H1 (cell line): ENCODE measurements at regions not wholly inside any gene's neighbourhood (a gene's known extent, or its start where the extent isn't known, plus 50 kb on each side); places are given as distances from the start of the nearest gene placed in this dataset.

ENCODE experiments used
- CTCF ChIA-PET: fragments of 300-600 bp; sonication (Branson Sonifier 250); formaldehyde crosslinking; loops from one replicate; lab custom pipeline; 2021; ENCODE audit not compliant: partially characterized antibody; lab: Charles Lee
- POLR2A ChIA-PET: fragments of 300-600 bp; sonication (Branson Sonifier 250); formaldehyde crosslinking; loops from one replicate; lab custom pipeline; 2021; ENCODE audit warnings: inconsistent platforms; ENCODE audit not compliant: partially characterized antibody; lab: Charles Lee
- DNase-seq, 2 experiments: peaks; one replicate each; pipeline versions ENCODE4 v3.0.0 to v3.0.0-alpha.2; 2010 to 2022; ENCODE audit warnings: low spot score in 2 of 2, low read depth in 1 of 2, mixed read lengths in 1 of 2
- FAIRE-seq: peaks from 2 replicates; lab custom pipeline; 2011; peaks lifted over from hg19 to GRCh38; lab: Jason Lieb, UNC
- H2AFZ ChIP-seq: 2 replicates; pipeline ENCODE4 v1.8.1; 2012; ENCODE audit warnings: low read length, inconsistent platforms
- H2AK5ac ChIP-seq: 2 replicates; pipeline ENCODE4 v1.6.1; 2013; ENCODE audit warnings: low read depth, low read length
- H2BK120ac ChIP-seq: replicated peaks from 2 replicates; pipeline ENCODE3; 2013; ENCODE audit warnings: low read depth, low read length, inconsistent platforms
- H2BK12ac ChIP-seq: 2 replicates; pipeline ENCODE4 v1.6.1; 2013; ENCODE audit warnings: low read depth, low read length
- H2BK15ac ChIP-seq: 2 replicates; pipeline ENCODE4 v1.6.1; 2013; ENCODE audit warnings: low read length
- H2BK20ac ChIP-seq: 2 replicates; pipeline ENCODE4 v1.6.1; 2013; ENCODE audit warnings: low read length
- H2BK5ac ChIP-seq: 2 replicates; pipeline ENCODE4 v1.6.1; 2013; ENCODE audit warnings: low read depth, low read length
- H3K14ac ChIP-seq: 2 replicates; pipeline ENCODE4 v1.6.1; 2013; ENCODE audit warnings: inconsistent platforms; ENCODE audit not compliant: insufficient read length
- H3K18ac ChIP-seq: 2 replicates; pipeline ENCODE4 v1.6.1; 2013; ENCODE audit warnings: low read length; ENCODE audit errors: extremely low read depth
- H3K23ac ChIP-seq: 2 replicates; pipeline ENCODE4 v1.6.1; 2013; ENCODE audit warnings: inconsistent platforms; ENCODE audit not compliant: insufficient read length
- H3K23me2 ChIP-seq: 2 replicates; pipeline ENCODE4 v1.6.1; 2013; ENCODE audit warnings: low read depth, low read length
- H3K27ac ChIP-seq: 2 replicates; pipeline ENCODE4 v1.6.1; 2011; ENCODE audit warnings: low read depth, low read length, inconsistent platforms
- H3K27me3 ChIP-seq, 4 experiments: replicated peaks in 1 of 4; 1 replicate in 1 of 4; 2 replicates in 3 of 4; pipeline versions ENCODE4 v1.6.1 to v1.8.1; 2011 to 2013; ENCODE audit warnings: low read length in 3 of 4, mild to moderate bottlenecking in 3 of 4, inconsistent platforms in 2 of 4, mixed read lengths in 2 of 4, moderate library complexity in 1 of 4; ENCODE audit not compliant: control insufficient read depth in 3 of 4, insufficient read depth in 3 of 4; ENCODE audit errors: extremely low read depth in 1 of 4
- H3K36me3 ChIP-seq, 4 experiments: 2 replicates each; pipeline versions ENCODE4 v1.6.1 to v1.8.1; 2011 to 2013; ENCODE audit warnings: mild to moderate bottlenecking in 4 of 4, low read length in 3 of 4, moderate library complexity in 2 of 4, control low read depth in 1 of 4, inconsistent platforms in 1 of 4; ENCODE audit not compliant: insufficient read depth in 4 of 4, control insufficient read depth in 2 of 4
- H3K4ac ChIP-seq: replicated peaks from 2 replicates; pipeline ENCODE3; 2013; ENCODE audit warnings: low read length, low read depth, mixed read lengths, inconsistent platforms; ENCODE audit not compliant: insufficient read length
- H3K4me1 ChIP-seq, 4 experiments: replicated peaks in 1 of 4; 1 replicate in 1 of 4; 2 replicates in 3 of 4; pipeline versions ENCODE4 v1.6.1 to v1.8.1; 2011 to 2013; ENCODE audit warnings: low read length in 3 of 4, inconsistent platforms in 2 of 4, mixed read lengths in 1 of 4; ENCODE audit not compliant: insufficient read depth in 4 of 4, control insufficient read depth in 3 of 4
- H3K4me2 ChIP-seq, 2 experiments: 2 replicates each; pipeline versions ENCODE4 v1.6.1 to v1.8.1; 2011 to 2013; ENCODE audit warnings: low read depth in 2 of 2, low read length in 2 of 2, control low read depth in 1 of 2, inconsistent platforms in 1 of 2, mild to moderate bottlenecking in 1 of 2; ENCODE audit not compliant: insufficient read depth in 1 of 2
- H3K4me3 ChIP-seq, 4 experiments: fragments of 200-600, 300-600 bp in 1 of 4; sonication (generic), shearing (Covaris generic), sonication (Bioruptor Twin) in 1 of 4; 2 replicates each; pipeline versions ENCODE4 v1.5.1 to v1.8.1; 2011 to 2016; ENCODE audit warnings: low read length in 4 of 4, low read depth in 3 of 4, control low read depth in 2 of 4, inconsistent platforms in 2 of 4, mild to moderate bottlenecking in 2 of 4, mixed read lengths in 1 of 4, moderate library complexity in 1 of 4; ENCODE audit not compliant: insufficient read depth in 2 of 4; ENCODE audit errors: extremely low read depth in 1 of 4
- H3K56ac ChIP-seq: replicated peaks from 2 replicates; pipeline ENCODE3; 2013; ENCODE audit warnings: low read depth, mild to moderate bottlenecking, mixed read lengths, low read length, inconsistent platforms; ENCODE audit not compliant: insufficient read length
- H3K79me1 ChIP-seq: 2 replicates; pipeline ENCODE4 v1.6.1; 2013; ENCODE audit warnings: low read depth, low read length, control low read depth
- H3K79me2 ChIP-seq, 2 experiments: 2 replicates each; pipeline versions ENCODE4 v1.6.1 to v1.8.1; 2012 to 2013; ENCODE audit warnings: low read length in 2 of 2, mild to moderate bottlenecking in 2 of 2, inconsistent platforms in 1 of 2; ENCODE audit not compliant: insufficient read depth in 2 of 2, control insufficient read depth in 1 of 2
- H3K9ac ChIP-seq, 4 experiments: replicated peaks in 1 of 4; 1 replicate in 1 of 4; 2 replicates in 3 of 4; pipeline versions ENCODE4 v1.6.1 to v1.8.1; 2011 to 2013; ENCODE audit warnings: low read depth in 3 of 4, low read length in 3 of 4, control low read depth in 2 of 4, mild to moderate bottlenecking in 2 of 4, moderate library complexity in 2 of 4, inconsistent platforms in 1 of 4; ENCODE audit errors: extremely low read depth in 1 of 4
- H3K9me3 ChIP-seq, 2 experiments: 2 replicates each; pipeline versions ENCODE4 v1.6.1 to v1.8.1; 2012 to 2013; ENCODE audit warnings: mild to moderate bottlenecking in 2 of 2, moderate library complexity in 2 of 2, control low read depth in 1 of 2, inconsistent platforms in 1 of 2, low read depth in 1 of 2, low read length in 1 of 2, mixed read lengths in 1 of 2; ENCODE audit not compliant: insufficient read depth in 2 of 2
- H4K20me1 ChIP-seq, 2 experiments: replicated peaks in 1 of 2; 2 replicates each; pipeline versions ENCODE3 to v1.8.1; 2011 to 2013; ENCODE audit warnings: inconsistent platforms in 2 of 2, low read length in 2 of 2, mild to moderate bottlenecking in 1 of 2; ENCODE audit not compliant: insufficient read depth in 2 of 2, control insufficient read depth in 1 of 2
- H4K5ac ChIP-seq: 2 replicates; pipeline ENCODE4 v1.6.1; 2013; ENCODE audit warnings: low read length, low read depth, mixed read lengths, inconsistent platforms; ENCODE audit not compliant: insufficient read length
- H4K8ac ChIP-seq: 2 replicates; pipeline ENCODE4 v1.8.0; 2013; ENCODE audit warnings: mild to moderate bottlenecking, moderate library complexity, low read length, inconsistent platforms; ENCODE audit not compliant: insufficient read depth; ENCODE audit errors: extremely low read depth
- H4K91ac ChIP-seq: replicated peaks from 2 replicates; pipeline ENCODE3; 2013; ENCODE audit warnings: low read length, mixed read lengths, inconsistent platforms; ENCODE audit not compliant: insufficient read length
- BACH1 ChIP-seq: IDR thresholded peaks from 2 replicates; pipeline ENCODE4 v1.6.1; 2012; ENCODE audit warnings: low read length, improper control_type of control experiment
- GABPA ChIP-seq: IDR thresholded peaks from 2 replicates; pipeline ENCODE4 v1.6.1; 2011; ENCODE audit warnings: mild to moderate bottlenecking, low read length, moderate library complexity, borderline replicate concordance; ENCODE audit not compliant: insufficient read depth
- KDM1A ChIP-seq: fragments of 200-600, 300-600 bp; sonication (generic); IDR thresholded peaks from 2 replicates; pipeline ENCODE4 v1.7.1; 2016; ENCODE audit warnings: mild to moderate bottlenecking, low read length, borderline replicate concordance
- KDM4A ChIP-seq: IDR thresholded peaks from one replicate; pipeline ENCODE4 v1.7.1; 2012; ENCODE audit warnings: low read depth, mild to moderate bottlenecking, moderate library complexity, low read length, inconsistent platforms; ENCODE audit not compliant: severe bottlenecking
- NRF1 ChIP-seq: IDR thresholded peaks from 2 replicates; pipeline ENCODE4 v1.6.1; 2011; ENCODE audit warnings: mild to moderate bottlenecking, low read depth, low read length, improper control_type of control experiment
- RBBP5 ChIP-seq: IDR thresholded peaks from 2 replicates; pipeline ENCODE4 v1.7.1; 2012; ENCODE audit warnings: low read depth, mild to moderate bottlenecking, inconsistent platforms, low read length, moderate library complexity, borderline replicate concordance
- RNF2 ChIP-seq: fragments of 200-900, 300-1000 bp; sonication (generic); IDR thresholded peaks from 2 replicates; pipeline ENCODE4 v1.7.1; 2016; ENCODE audit warnings: borderline replicate concordance, low read depth, mild to moderate bottlenecking, antibody characterized with exemption, low read length; ENCODE audit not compliant: poor library complexity, severe bottlenecking; ENCODE audit errors: missing control alignments
- WGBS, 2 experiments: shearing (Covaris generic) in 1 of 2; methylation state at CpG; one replicate each; pipeline versions ENCODE4 v1.1.6 to v1.1.7; 2013 to 2015; ENCODE audit warnings: low lambda C conversion rate in 2 of 2, mixed read lengths in 2 of 2, inconsistent platforms in 1 of 2, low coverage in 1 of 2, missing lambda C conversion rate in 1 of 2; ENCODE audit not compliant: insufficient replicate concordance in 2 of 2, insufficient coverage in 1 of 2, insufficient read length in 1 of 2; ENCODE audit errors: extremely low coverage in 1 of 2, missing lambda C conversion rate in 1 of 2; 5-methylcytosine and 5-hydroxymethylcytosine counted together

GRCh38 chr5:26582350-26583045 is 455.9 kb downstream of the CDH9 start:
- 96% methylated on average over 1 of the region's 1 CpG; no CpG with 5 or more reads in 1 of the 2 experiments for WGBS, 2 experiments
- no peak for FAIRE-seq
- TF ChIP-seq BACH1 = no peak
- TF ChIP-seq KDM1A = no peak
- no peak for TF ChIP-seq KDM4A
- no peak for TF ChIP-seq GABPA
- TF ChIP-seq RNF2 = no peak
- TF ChIP-seq NRF1 = no peak
- TF ChIP-seq RBBP5 = no peak

More at GRCh38 chr5:26582350-26583045, 455.9 kb downstream of the CDH9 start:
- Histone ChIP-seq H3K27me3 (no peaks in the 10 kb centered on the region), H3K79me1 (no peaks in the 10 kb centered on the region), H3K4me2 (no peak overlapping the region), H3K36me3 (no peaks in the 10 kb centered on the region), H3K23me2 (no peaks in the 10 kb centered on the region), H3K18ac (no peak overlapping the region), H4K5ac (no peak overlapping the region), H3K14ac (no peak overlapping the region), H3K9me3 (no peaks in the 10 kb centered on the region), H3K56ac (no peak overlapping the region), H3K4me3 (no peak overlapping the region), H3K9ac (no peak overlapping the region), H3K4ac (no peak overlapping the region), H2AFZ (no peak overlapping the region), H3K23ac (no peak overlapping the region), H2BK15ac (no peak overlapping the region), H2AK5ac (no peak overlapping the region), H2BK120ac (no peak overlapping the region), H2BK20ac (no peak overlapping the region), H3K27ac (no peak overlapping the region), H4K91ac (no peak overlapping the region), H2BK5ac (no peak overlapping the region), H3K79me2 (no peaks in the 10 kb centered on the region), H4K20me1 (no peaks in the 10 kb centered on the region), H4K8ac (no peak overlapping the region), H2BK12ac (no peak overlapping the region), H3K4me1 (no peaks in the 10 kb centered on the region)
- POLR2A ChIA-PET = no interaction called here
- CTCF ChIA-PET = no interaction called here
- DNase-seq = no peak
